ENCODE measurements at regions not wholly inside any gene's neighbourhood (a gene's known extent, or its start where the extent isn't known, plus 50 kb on each side); places are given as distances from the start of the nearest gene placed in this dataset.
"Not testable (repeated sequence)": the region's sequence is repeated elsewhere in the genome, so short reads cannot be mapped to it uniquely, and the experiment has no call there.

DNA sequence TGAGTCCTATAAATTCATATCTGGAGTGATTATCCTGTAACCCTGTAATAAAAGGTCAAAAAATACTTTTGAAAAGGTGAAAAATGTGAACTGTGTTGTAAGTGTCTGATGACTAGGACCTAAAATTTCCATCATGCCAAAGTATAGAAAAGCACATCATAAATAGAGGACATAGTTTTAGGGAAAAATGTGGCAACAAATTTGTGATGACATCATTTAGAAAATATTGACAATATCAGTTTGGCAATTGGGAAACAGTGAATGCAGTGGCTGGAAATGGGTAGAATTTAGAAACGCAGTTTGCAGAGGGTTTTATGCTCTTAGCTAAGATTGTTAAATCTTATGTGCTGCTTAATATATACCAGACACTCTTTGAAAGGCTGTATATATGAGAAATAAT, 1464.8 kb downstream of the RAPGEF2 start:
- no peak overlapping the region for H3K4me3 ChIP-seq (ENCODE audit: low read depth, low read length, poor library complexity, severe bottlenecking)
- no peaks in the 10 kb centered on the region for H3K4me1 ChIP-seq (ENCODE audit: insufficient read depth, low read length, poor library complexity, severe bottlenecking)
- CTCF ChIA-PET: no interaction called here
- H3K36me3 ChIP-seq (ENCODE audit: insufficient read depth, low read length, poor library complexity, severe bottlenecking): no peaks in the 10 kb centered on the region
- no peak for TF ChIP-seq EZH2 (IDR thresholded peaks at IDR 0.05; ENCODE audit: borderline replicate concordance, low read depth, low read length, poor library complexity, severe bottlenecking)
- TF ChIP-seq, protein P1, sequence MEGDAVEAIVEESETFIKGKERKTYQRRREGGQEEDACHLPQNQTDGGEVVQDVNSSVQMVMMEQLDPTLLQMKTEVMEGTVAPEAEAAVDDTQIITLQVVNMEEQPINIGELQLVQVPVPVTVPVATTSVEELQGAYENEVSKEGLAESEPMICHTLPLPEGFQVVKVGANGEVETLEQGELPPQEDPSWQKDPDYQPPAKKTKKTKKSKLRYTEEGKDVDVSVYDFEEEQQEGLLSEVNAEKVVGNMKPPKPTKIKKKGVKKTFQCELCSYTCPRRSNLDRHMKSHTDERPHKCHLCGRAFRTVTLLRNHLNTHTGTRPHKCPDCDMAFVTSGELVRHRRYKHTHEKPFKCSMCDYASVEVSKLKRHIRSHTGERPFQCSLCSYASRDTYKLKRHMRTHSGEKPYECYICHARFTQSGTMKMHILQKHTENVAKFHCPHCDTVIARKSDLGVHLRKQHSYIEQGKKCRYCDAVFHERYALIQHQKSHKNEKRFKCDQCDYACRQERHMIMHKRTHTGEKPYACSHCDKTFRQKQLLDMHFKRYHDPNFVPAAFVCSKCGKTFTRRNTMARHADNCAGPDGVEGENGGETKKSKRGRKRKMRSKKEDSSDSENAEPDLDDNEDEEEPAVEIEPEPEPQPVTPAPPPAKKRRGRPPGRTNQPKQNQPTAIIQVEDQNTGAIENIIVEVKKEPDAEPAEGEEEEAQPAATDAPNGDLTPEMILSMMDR (conservative IDR thresholded peaks at IDR 0.05; ENCODE audit: low read depth, low read length): no peak
- H3K9me3 ChIP-seq (ENCODE audit: low read depth, low read length, poor library complexity, severe bottlenecking): no peaks in the 10 kb centered on the region
- intact Hi-C loops (cut with micrococcal nuclease; ENCODE audit: unreplicated experiment): no loop called here
- H3K27ac ChIP-seq (ENCODE audit: low read depth, low read length, poor library complexity, severe bottlenecking): no peak overlapping the region
- BruUV-seq (replicated peaks): no TSS peak
- POLR2A ChIA-PET (ENCODE audit: low non-redundant PET): no interaction called here
- H3K27me3 ChIP-seq (replicated peaks; ENCODE audit: insufficient read depth, low read depth, low read length, poor library complexity): no peaks in the 10 kb centered on the region
- no peak for DNase-seq (ENCODE audit: low spot score)

GRCh38 chr4:160570271-160570670, 1467.4 kb downstream of the RAPGEF2 start:
- ChIA-PET POLR2A (ENCODE audit: low non-redundant PET) (no interaction called here), CTCF (no interaction called here)

GRCh38 chr4:160574272-160574671, 1471.4 kb downstream of the RAPGEF2 start:
- H3K27me3 ChIP-seq (replicated peaks; ENCODE audit: insufficient read depth, low read depth, low read length, poor library complexity); H3K4me3 ChIP-seq (ENCODE audit: low read depth, low read length, poor library complexity, severe bottlenecking); POLR2A ChIA-PET (ENCODE audit: low non-redundant PET); H3K9me3 ChIP-seq (ENCODE audit: low read depth, low read length, poor library complexity, severe bottlenecking); BruUV-seq (replicated peaks); H3K36me3 ChIP-seq (ENCODE audit: insufficient read depth, low read length, poor library complexity, severe bottlenecking); H3K4me1 ChIP-seq (ENCODE audit: insufficient read depth, low read length, poor library complexity, severe bottlenecking); H3K27ac ChIP-seq (ENCODE audit: low read depth, low read length, poor library complexity, severe bottlenecking); DNase-seq (ENCODE audit: low spot score); CTCF ChIA-PET; intact Hi-C loops (cut with micrococcal nuclease; ENCODE audit: unreplicated experiment): not testable (repeated sequence)

More at GRCh38 chr4:160570271-160570670, 1467.4 kb downstream of the RAPGEF2 start:
- Histone ChIP-seq H3K36me3 (ENCODE audit: insufficient read depth, low read length, poor library complexity, severe bottlenecking) (no peaks in the 10 kb centered on the region), H3K4me1 (ENCODE audit: insufficient read depth, low read length, poor library complexity, severe bottlenecking) (no peaks in the 10 kb centered on the region), H3K27me3 (replicated peaks; ENCODE audit: insufficient read depth, low read depth, low read length, poor library complexity) (no peaks in the 10 kb centered on the region), H3K9me3 (ENCODE audit: low read depth, low read length, poor library complexity, severe bottlenecking) (no peaks in the 10 kb centered on the region), H3K27ac (ENCODE audit: low read depth, low read length, poor library complexity, severe bottlenecking) (no peak overlapping the region), H3K4me3 (ENCODE audit: low read depth, low read length, poor library complexity, severe bottlenecking) (no peak overlapping the region)
- TF ChIP-seq, protein P1 (conservative IDR thresholded peaks at IDR 0.05; ENCODE audit: low read depth, low read length): no peak
- no peak for TF ChIP-seq EZH2 (IDR thresholded peaks at IDR 0.05; ENCODE audit: borderline replicate concordance, low read depth, low read length, poor library complexity, severe bottlenecking)
- BruUV-seq (replicated peaks): no TSS peak
- intact Hi-C loops (cut with micrococcal nuclease; ENCODE audit: unreplicated experiment): no loop called here
- no peak for DNase-seq (ENCODE audit: low spot score)

DNA sequence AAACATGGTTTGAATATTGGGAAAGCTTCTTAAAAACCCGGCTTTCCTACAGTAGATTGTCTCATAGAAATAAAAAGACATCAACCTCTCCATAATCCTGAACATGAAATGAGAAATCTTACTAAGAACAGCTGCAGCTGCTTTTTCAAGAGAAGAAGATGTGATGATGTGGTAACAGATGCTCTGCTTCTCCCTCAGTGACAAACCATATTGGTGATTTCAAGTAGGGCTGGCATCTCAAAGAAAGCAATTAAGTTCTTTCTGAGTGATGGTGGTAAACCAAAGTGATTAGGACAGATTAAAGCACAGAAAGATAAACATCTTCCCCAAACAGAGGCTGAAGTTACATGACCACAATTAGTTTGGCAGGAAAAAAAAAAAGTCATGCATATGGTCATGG, 1477.7 kb downstream of the RAPGEF2 start:
- Histone ChIP-seq H3K9me3 (ENCODE audit: low read depth, low read length, poor library complexity, severe bottlenecking) (no peaks in the 10 kb centered on the region), H3K27me3 (replicated peaks; ENCODE audit: insufficient read depth, low read depth, low read length, poor library complexity) (no peaks in the 10 kb centered on the region), H3K27ac (ENCODE audit: low read depth, low read length, poor library complexity, severe bottlenecking) (no peak overlapping the region), H3K4me1 (ENCODE audit: insufficient read depth, low read length, poor library complexity, severe bottlenecking) (no peaks in the 10 kb centered on the region), H3K4me3 (ENCODE audit: low read depth, low read length, poor library complexity, severe bottlenecking) (no peak overlapping the region), H3K36me3 (ENCODE audit: insufficient read depth, low read length, poor library complexity, severe bottlenecking) (no peaks in the 10 kb centered on the region)
- POLR2A ChIA-PET (ENCODE audit: low non-redundant PET): no interaction called here
- CTCF ChIA-PET: no interaction called here
- intact Hi-C loops (cut with micrococcal nuclease; ENCODE audit: unreplicated experiment): no loop called here
- no peak for DNase-seq (ENCODE audit: low spot score)
- no TSS peak for BruUV-seq (replicated peaks)
- TF ChIP-seq, protein P1 (conservative IDR thresholded peaks at IDR 0.05; ENCODE audit: low read depth, low read length): no peak
- TF ChIP-seq EZH2 (IDR thresholded peaks at IDR 0.05; ENCODE audit: borderline replicate concordance, low read depth, low read length, poor library complexity, severe bottlenecking): no peak

Measured in A673 (cell line).